ENCODE measurements at regions not wholly inside any gene's neighbourhood (a gene's known extent, or its start where the extent isn't known, plus 50 kb on each side); places are given as distances from the start of the nearest gene placed in this dataset.

GRCh38 chr20:51089272-51089781, 66.4 kb upstream of the KCNG1 start:
- TF ChIP-seq, protein P1, sequence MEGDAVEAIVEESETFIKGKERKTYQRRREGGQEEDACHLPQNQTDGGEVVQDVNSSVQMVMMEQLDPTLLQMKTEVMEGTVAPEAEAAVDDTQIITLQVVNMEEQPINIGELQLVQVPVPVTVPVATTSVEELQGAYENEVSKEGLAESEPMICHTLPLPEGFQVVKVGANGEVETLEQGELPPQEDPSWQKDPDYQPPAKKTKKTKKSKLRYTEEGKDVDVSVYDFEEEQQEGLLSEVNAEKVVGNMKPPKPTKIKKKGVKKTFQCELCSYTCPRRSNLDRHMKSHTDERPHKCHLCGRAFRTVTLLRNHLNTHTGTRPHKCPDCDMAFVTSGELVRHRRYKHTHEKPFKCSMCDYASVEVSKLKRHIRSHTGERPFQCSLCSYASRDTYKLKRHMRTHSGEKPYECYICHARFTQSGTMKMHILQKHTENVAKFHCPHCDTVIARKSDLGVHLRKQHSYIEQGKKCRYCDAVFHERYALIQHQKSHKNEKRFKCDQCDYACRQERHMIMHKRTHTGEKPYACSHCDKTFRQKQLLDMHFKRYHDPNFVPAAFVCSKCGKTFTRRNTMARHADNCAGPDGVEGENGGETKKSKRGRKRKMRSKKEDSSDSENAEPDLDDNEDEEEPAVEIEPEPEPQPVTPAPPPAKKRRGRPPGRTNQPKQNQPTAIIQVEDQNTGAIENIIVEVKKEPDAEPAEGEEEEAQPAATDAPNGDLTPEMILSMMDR (IDR thresholded peaks at IDR 0.05; ENCODE audit: low read length), result no peak
- no peak for TF ChIP-seq EZH2 (optimal IDR thresholded peaks at IDR 0.05; ENCODE audit: low read depth, low read length)
